NCI-H146 treated with DMSO at 0.1 percent for 48 hours (cell line): ENCODE measurements at regions not wholly inside any gene's neighbourhood (a gene's known extent, or its start where the extent isn't known, plus 50 kb on each side); places are given as distances from the start of the nearest gene placed in this dataset.

Experiments
- DNase-seq: peaks from one replicate; lab custom pipeline; 2025; ENCODE audit not compliant: unreplicated experiment; lab: John Stamatoyannopoulos, UW

DNA sequence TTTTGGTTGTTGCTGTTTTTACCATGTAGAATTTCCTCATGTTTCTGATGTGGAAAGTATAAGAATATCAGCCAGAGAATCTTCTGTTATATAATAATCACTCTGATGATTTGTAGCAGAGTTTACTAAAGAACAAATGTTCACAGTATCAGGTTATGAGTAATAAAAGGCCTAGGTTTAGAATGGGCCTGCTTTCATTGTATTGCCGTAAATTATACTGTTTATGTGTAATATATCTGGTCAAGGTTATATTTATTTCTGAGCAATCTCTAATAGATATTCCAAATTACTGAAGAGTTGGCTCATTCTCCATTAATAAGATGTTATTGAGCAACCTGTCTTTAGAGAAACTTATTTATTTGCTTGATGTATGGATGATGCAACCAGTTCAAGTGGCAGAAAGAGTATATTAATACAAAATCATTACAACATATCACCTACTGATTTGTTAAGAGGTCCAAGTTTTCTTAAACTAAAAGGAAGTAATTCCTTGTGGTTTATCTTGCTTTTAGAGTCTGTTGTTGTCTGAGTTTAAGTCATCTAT, 649.4 kb upstream of the CXADR start:
- DNase-seq = no peak

DNA sequence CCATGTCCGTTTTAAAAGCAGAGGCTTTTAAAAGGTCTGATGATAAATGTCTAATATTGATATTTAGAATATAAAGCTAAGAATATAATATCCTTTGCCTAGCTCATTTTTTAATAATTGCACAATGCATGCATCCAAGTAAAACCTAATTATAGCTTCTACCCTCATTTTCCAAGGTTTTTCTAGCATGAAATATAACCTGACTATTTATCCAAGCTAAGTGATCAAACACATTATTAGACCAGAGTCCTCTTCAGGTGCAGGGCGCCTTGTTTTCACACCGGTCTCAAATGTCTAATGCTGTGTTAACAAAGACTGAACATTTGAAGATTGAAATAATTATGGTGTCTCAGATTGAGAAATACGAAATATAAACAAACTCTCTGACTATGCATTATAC, 648.9 kb upstream of the CXADR start:
- no peak for DNase-seq

DNA sequence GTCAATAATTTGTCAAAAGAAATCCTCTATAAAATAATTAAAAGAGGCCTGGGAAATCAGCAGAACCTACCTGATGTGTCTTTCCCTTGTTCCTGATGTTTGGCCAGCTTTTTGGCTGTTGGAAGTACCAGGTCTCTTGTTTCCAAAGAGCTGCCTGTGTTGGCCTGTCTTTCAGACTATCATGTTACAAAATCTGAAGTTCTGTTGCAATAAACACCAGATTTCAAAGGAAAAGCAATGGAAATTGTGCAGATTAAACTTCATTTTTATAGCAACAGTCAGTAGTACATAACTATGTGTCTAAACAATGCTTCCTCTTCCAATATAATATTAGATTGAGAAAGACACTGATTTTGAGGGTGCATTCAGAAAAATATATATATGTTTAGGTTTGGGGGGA, 647.2 kb upstream of the CXADR start:
- DNase-seq = no peak

DNA sequence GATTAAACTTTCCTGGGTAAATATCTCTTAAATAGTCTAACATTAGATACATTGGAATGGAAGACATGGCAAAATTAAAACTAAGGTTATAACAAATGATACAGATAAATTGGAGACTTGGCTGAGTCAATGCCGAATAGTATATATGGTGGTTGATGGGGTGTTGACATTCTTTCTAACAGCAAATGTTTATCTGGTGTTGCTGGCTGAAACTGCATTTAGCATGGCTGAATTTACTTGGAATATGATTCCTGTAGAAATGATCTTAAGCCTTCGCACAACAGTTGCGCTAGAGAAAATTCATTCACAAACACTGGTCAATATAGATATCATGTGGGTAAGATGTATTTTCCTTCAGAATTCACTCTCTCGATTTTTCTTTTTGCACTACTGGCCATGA, 646.0 kb upstream of the CXADR start:
- DNase-seq = no peak

DNA sequence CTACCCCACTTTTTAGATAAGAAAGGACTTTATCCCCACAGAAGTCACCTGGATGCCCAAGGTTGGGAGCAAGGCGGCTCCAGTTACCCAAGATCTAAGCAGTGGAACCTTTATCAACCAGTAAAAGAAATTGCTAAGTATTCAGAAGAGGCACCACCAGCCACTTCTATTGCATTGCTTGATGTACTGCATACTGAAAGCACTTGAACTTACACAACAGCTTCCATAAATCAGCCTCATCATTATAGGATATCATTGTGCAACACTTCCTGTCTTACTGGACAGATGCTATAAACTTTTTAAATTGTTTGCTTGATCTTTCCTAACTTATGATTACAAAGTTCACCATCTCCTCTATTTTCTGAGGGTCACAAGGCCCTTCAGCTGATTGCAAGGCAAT, 642.7 kb upstream of the CXADR start:
- DNase-seq = no peak

DNA sequence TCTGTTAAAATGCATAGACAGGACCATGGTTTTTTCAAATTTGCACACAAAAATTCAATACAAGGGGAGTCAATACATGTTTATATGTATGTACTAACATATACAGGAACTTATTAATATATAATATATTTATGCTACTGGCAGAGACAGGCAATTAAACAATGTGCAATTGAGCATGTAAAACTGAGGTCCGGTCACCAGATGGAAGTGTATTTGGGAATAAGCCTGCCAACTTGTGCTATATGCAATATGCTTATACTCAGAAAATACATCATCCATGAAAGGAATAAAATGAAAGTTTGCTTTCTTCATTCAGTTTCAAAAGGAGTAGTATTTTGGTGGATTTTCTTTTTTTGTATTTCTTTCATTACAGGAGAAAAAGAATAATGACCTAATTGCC, 640.2 kb upstream of the CXADR start:
- no peak for DNase-seq

DNA sequence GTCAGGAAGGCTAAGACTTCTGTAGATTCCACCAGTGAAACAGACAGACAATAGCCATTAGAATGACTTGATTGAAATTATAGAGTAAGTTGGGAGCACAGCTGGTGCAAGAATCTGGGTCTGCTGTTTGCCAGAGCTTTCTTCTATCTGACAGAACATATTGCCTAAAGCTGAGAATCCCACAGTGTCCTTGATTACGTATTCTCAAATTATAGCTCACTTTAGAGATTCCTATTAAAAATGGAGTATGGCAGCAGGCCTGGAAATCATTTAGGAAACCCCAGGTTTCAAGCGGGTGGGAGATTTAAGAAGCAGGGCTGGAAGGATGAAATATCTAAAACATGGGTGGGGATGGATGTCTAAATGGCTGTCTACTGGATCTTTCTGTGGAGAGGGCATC, 639.7 kb upstream of the CXADR start:
- no peak for DNase-seq

DNA sequence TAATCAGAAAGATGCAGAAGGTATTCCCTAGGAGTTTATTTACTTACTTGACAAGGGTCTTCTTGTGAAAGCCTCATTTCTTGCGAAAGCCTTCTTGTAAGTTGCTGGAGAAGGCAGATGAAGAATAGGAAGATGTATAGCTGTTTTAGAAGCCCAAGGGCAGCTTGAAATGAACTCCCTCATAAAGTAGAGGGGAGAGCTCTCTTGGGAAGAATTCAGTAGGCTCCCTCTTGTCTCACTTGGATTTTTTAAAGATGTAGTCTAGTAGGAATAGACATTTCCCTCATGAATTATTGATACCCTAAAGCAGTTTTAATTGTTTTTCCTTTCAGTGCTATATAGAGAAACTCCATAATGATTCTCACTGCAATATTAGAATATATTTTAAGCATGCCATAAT, 639.2 kb upstream of the CXADR start:
- no peak for DNase-seq

DNA sequence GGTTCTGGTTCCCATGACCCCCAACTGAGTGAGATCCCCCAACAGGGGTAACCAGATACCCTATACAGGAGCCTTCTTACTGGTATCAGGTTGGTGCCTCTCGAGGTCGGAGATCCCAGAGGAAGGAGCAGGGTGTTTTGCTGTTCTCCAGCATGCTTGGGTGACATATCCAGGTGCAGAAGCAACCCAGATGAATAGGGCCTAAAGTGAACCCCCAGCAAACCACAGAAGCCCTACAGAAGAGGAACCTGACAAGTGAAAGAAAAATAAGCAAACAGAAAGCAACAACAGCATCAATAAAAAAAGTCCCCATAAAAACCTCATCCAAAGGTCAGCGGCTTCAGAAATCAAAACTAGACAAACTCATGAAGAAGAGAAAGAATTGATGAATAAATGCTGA, 633.4 kb upstream of the CXADR start:
- no peak for DNase-seq

DNA sequence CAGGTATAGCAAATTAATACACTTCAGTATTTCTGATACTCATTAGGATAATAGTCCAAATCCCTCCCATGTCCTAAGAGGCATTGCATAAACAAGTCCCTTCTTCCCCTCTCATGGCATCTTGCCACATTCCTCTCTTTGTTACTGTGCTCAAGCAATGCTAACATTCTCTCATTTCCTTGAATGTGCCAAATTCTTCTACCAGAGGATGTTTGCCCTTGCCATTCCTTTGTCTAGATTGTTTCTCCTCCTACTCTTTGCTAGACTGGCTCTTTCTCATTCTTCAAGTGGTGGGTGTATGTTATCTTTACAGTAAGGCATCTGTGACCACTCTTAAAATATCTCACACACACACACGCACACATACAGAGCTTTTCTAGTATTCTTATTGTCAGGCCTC, 621.0 kb upstream of the CXADR start:
- DNase-seq = no peak

DNA sequence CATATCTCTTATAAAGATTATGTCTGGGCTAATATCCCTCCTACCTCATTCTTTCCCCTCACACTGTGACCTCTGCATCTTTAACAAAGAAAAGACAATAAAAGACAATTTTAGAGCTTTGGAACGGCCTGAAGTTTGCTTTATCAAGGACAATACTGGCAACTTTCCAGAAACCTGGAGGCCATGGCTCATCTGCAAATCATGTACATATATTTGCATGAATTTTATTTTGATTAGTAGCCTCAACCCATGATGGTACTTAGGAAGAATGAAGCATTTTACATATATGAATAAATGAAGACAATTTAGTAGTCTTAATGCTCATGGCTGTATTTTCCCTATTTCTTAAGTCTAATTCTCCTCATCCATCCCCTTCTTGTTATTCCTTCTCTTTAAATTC, 612.2 kb upstream of the CXADR start:
- no peak for DNase-seq

DNA sequence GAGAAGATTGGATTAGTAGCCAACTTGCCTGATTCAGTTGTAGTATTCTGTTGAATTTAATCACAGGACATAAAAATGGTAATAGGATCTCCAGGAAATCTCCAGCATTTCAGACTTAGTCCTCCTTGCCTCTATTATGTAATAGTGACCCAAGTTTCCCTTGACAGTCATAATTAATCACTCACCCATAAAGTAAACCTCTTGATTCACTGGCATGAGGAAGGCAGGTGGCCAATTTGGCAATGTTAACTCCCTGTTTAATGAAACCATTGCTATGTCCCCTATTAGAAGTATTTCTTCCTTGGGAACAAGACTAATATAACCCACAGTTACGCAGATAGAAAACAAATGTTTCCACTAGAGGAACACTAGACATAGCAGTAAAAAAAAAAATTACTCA, 604.8 kb upstream of the CXADR start:
- no peak for DNase-seq

DNA sequence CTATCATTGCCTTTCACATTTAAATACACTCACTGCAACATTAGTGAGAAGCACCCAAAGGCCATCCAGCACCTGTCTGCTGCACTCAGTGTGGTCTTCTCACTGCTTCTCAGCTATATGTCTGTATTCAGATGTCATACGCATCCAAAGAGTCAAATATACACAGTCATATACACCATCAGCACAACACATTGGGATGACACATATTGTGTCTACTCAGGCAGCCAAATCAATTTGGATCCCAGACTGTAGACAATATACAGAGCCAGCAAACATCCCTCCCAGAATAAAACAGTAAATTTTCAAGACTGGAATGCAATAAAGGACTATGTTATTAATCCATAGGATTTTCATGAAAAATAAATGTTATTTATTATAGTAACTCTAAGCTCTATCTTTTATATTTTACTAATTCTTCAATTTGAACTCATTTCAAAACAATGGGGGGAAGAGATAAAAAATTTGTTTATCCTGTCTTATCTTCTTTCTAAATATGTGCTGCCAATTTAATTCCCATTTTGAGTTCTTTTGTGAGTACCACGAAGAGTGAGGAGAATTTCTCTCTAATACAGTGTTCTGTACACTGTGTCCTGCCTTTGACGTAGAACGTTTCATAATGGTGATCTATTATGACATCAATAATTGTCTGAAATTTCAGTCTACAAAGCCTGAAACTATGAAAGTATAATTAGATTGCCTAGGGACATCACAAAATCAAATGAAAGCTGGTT, 602.2 kb upstream of the CXADR start:
- DNase-seq = no peak

DNA sequence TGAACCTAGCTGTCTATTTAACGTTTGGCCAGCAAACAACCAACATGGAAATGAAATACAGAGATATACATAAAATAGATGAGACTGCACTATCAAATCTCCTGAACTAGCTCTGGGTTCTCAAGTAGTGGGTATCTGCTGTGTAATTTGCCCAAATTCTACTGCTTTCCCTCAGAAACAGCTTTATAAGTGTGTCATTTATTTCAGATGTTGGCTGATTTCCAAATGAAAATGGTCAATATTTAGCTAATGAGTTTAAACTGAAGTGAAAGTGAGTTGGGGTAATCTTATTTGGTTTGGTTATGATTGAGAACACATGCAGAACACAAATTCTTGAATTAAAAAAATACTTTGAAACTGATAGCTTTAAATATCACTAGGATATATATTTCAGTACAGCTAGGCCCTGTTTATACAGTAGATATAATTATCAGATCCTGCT, 601.7 kb upstream of the CXADR start:
- no peak for DNase-seq

DNA sequence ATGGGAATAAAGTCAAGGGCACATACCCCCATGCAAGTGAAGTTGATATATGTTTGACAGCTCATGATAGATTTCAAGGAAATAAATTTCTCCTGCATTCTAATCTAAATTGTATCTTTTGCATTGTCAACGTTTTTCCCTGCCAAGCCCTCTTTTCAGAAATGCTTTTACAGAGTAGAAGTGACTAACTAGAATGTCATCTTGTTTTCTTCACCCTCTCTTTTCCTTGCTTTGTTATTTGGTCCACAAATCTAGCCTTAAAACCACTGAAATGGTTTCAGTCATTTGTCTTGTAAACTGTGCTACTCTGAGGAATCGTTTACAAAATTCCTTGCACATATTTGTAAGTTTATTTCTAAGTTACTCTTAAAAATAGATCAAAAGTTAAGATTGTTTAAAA, 600.8 kb upstream of the CXADR start:
- no peak for DNase-seq

DNA sequence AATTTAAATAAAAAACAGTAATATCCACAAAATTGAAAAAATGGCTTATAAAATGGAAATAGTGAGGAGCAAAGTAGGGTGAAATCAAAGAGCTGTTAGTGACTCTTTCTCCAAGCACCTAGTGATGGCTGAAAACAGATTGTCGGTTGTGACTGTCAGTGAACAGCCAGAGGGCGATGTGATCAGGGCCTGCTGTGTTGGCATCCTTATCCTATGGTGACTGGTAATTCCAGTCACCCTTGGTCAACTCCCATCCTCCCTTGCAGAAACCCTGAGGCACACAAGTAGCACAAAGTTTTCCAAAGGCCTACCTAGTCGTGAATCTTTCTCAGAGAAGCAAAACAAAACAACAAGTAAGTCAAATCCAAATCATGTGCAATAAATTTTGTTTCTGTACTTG, 599.8 kb upstream of the CXADR start:
- no peak for DNase-seq

DNA sequence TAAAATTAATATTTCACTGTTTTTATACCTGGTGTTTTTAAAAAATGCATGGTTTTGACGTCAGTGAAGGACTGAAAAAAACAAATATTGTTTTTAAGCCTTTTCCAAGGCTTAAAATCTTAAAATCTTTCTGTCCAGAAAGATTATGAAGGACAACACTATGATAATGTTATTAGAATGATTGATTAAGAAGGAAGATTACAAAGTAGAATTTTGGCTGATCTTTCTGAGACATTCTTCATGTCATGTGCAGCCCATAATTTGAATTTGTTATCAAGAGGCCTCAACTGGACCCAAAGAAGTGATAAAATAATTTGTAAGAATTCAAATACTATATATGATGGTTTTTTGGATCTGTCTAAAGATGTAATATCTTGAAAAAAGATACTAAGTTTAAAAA, 584.4 kb upstream of the CXADR start:
- no peak for DNase-seq

DNA sequence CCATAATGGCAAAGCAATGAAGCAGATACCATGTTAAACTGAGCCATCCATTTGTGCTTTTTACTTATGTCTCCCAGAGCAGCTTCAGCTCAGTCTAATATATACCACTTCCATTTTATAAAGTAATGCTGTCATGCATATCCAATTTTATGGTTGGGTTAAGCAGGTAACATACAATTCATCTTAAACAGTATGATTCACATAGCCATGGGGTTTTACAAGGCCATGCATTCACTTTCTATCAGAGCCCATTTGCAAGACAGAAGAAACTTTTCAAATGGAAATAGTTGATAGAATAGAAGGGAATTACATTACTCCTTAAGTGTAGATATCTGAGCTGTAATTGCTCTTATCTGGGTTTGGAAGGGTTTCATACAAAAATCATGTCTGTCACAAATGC, 580.5 kb upstream of the CXADR start:
- no peak for DNase-seq

DNA sequence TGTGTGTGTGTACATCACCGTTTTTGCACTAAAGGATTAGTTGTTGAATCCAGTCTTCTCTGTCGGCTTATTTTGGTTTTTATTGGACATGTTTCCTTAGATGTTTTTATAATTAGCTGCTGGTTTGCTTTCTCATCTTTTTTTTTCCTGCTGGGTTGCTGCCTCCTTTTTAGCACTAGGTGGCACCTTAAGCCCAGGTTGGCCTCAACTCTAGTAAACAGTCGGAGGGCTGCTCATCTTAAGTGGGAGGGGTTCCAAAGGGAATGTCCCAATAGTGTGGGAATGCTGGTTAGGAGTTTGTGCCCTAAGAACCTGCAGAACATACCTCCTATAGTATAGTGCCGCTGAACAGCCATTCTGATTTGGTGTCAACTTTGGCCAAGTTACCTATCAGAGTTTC, 570.1 kb upstream of the CXADR start:
- no peak for DNase-seq

DNA sequence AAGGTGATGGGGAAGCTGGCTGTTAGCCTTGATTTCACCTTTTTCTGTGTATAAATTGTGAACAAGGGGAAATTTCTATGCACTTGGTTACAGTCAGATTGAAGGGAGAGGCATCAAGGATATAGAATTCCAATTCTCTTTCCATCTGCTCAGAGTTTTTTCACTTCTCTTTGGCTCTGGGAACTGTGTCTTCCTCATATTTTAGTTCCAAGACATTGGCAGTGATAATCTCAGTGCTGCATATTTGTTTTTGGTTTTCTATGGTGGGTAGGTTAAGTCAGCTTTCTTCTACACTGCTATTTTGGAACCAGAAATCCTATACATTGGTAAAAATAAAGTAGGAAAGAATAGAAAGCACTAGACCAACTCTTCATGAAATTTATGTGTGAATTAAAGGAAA, 569.6 kb upstream of the CXADR start:
- no peak for DNase-seq

DNA sequence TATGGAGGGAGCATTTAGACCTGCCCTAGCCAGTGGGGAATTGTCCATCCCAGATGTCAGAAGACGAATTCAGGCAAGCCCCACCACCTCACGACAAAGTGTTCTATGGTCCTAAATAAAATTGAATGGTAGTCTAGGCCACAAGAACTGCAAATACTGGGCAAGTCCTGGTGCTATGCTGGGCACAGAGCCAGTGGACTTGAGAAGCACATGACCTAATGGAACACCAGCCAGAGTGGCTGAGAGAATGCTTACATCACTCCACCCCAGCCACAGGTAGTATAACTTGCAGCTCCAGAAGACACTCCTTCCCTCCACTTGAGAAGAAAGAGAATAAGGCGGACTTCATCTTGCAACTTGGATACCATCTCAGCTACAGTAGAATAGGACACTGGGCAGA, 567.3 kb upstream of the CXADR start:
- DNase-seq = no peak

DNA sequence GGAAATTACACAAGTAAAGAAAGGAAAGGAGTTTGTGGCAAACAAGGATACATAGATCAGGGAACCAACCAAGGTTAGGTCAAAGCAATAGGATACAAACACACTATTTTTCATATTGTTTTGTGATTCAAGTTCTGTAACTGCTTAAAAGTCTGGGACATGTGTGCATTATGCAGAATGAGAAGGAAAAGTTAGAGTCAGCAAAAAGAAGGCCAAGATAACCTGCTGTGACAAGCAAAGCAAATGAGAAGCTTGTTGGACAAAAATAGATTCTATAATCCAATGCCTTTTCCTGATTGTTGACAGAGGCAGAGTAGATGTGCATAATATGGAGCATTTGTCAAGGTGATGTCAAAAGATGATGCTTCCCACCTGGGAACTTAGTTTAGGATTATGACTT, 556.0 kb upstream of the CXADR start:
- DNase-seq = no peak

DNA sequence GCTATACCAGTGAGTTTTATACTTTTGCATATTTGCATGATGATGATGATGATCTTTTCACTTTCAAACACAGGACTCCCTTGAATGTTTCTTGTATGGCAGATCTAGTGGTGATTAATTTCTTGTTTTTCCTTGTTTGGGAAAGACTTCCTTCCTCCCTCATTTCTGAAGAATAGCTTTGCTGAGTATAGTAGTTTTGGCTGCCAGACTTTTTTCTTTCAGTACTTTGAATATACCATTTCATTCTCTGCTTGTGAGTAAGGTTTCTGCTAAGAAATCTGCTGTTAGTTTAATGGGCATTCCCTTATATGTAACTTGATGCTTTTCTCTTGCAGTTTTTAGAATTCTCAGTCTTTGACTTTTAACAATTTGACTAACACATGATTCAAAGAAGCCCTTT, 547.4 kb upstream of the CXADR start:
- no peak for DNase-seq
